ENCODE measurements at regions not wholly inside any gene's neighbourhood (a gene's known extent, or its start where the extent isn't known, plus 50 kb on each side); places are given as distances from the start of the nearest gene placed in this dataset.

DNA sequence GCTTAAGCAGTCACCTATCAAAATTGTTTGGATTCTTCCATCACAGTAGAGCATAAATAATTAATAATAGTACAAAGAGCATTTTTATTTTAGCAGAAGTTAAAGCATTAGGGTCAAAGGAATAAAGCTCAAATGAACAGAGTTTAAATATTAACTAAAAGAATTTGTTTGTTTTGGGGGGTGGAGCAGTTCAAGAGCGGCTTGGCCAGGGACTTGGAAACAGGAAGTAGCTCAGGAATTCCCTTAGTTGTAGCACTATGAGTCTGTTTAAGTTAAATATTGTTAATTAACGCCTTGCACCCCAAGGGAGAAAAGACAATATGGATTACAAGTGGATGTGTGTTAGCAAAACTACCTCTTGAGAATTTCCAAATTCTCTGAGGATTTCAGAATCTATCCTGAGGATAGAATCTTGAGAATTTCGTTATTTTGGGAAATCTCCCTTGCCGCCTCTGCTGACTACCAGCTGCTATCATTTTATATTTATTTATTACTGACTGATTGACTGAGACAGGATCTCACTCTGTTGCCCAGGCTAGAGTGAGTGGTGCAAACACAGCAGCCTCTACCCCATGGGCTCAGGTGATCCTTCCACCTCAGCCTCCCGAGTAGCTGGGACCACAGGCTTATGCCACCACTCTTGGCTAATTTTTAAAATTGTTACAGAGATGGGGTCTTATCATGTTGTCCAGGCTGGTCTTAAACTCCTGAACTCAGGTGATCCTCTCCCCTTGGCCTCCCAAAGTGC lies 96.7 kb upstream of the CHD1 start:
- H4K20me1 ChIP-seq (ENCODE audit: insufficient read depth) = no peaks in the 10 kb centered on the region
- no peak overlapping the region for H3K27ac ChIP-seq
- no peak overlapping the region for H3K9ac ChIP-seq
- no peak overlapping the region for H3K4me3 ChIP-seq (IDR thresholded peaks at IDR 0.05; ENCODE audit: insufficient read depth, low read depth, low read length)
- H2AFZ ChIP-seq (ENCODE audit: low read depth) = no peak overlapping the region
- no peaks in the 10 kb centered on the region for H3K36me3 ChIP-seq (ENCODE audit: insufficient read depth)
- TF ChIP-seq, protein P1, sequence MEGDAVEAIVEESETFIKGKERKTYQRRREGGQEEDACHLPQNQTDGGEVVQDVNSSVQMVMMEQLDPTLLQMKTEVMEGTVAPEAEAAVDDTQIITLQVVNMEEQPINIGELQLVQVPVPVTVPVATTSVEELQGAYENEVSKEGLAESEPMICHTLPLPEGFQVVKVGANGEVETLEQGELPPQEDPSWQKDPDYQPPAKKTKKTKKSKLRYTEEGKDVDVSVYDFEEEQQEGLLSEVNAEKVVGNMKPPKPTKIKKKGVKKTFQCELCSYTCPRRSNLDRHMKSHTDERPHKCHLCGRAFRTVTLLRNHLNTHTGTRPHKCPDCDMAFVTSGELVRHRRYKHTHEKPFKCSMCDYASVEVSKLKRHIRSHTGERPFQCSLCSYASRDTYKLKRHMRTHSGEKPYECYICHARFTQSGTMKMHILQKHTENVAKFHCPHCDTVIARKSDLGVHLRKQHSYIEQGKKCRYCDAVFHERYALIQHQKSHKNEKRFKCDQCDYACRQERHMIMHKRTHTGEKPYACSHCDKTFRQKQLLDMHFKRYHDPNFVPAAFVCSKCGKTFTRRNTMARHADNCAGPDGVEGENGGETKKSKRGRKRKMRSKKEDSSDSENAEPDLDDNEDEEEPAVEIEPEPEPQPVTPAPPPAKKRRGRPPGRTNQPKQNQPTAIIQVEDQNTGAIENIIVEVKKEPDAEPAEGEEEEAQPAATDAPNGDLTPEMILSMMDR (conservative IDR thresholded peaks at IDR 0.05; ENCODE audit: low read depth, low read length) = no peak
- no peaks in the 10 kb centered on the region for H3K79me2 ChIP-seq (ENCODE audit: insufficient read depth, low read depth)
- no peak overlapping the region for H3K4me2 ChIP-seq
- peaks cover 36% of the 10 kb centered on the region for H3K4me1 ChIP-seq (ENCODE audit: low read depth, poor library complexity, severe bottlenecking)
- peaks cover 6% of the 10 kb centered on the region; the same call in 1 of the 2 replicates for H3K27me3 ChIP-seq (ENCODE audit: insufficient read depth, low read depth)

DNA sequence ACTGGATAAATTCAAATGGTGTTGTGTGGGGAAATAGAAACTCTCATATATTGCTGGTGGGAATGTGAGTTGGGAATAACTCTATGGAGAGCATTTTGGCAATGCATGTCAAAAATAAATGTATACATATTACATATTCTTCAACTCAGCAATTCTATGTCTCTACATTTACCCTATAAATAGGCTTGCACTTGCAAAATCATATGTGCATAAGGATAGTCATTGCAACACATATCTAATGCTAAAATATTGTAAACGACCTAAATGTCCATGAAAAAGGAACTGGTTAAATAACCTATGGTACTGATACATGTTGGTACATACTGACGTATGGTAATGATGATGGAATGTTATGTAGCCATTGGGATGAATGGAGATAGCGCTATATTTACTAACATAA lies 94.5 kb upstream of the CHD1 start:
- Histone ChIP-seq H3K9ac (no peak overlapping the region), H2AFZ (ENCODE audit: low read depth) (no peak overlapping the region), H3K4me2 (no peak overlapping the region), H3K36me3 (ENCODE audit: insufficient read depth) (no peaks in the 10 kb centered on the region), H3K27me3 (ENCODE audit: insufficient read depth, low read depth) (no peaks in the 10 kb centered on the region; the same call in 1 of the 2 replicates), H3K27ac (no peak overlapping the region), H4K20me1 (ENCODE audit: insufficient read depth) (no peaks in the 10 kb centered on the region), H3K4me3 (IDR thresholded peaks at IDR 0.05; ENCODE audit: insufficient read depth, low read depth, low read length) (no peak overlapping the region), H3K79me2 (ENCODE audit: insufficient read depth, low read depth) (no peaks in the 10 kb centered on the region), H3K4me1 (ENCODE audit: low read depth, poor library complexity, severe bottlenecking) (peaks cover 32% of the 10 kb centered on the region)
- TF ChIP-seq, protein P1 (conservative IDR thresholded peaks at IDR 0.05; ENCODE audit: low read depth, low read length) = no peak

DNA sequence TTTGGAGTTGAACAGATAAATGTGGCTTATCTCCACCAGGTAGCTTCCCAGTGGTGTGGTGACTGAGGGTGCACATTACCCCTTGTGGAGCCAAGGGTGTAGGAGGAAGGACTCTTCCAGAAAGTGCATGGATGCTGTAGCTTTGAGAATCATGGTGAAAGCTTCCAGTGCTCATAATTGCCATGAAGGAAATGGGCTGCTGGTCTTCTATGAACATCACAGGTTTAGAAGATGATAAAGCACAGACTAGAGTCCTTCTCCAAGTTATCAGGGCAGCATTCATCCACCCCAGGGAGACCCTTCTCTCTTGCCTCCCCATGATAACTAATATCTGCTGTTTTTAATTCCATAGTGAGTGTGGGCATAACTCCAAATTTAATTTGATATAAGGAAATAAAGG lies 93.4 kb upstream of the CHD1 start:
- no peaks in the 10 kb centered on the region for H3K36me3 ChIP-seq (ENCODE audit: insufficient read depth)
- no peak overlapping the region for H3K27ac ChIP-seq
- no peak overlapping the region for H3K4me3 ChIP-seq (IDR thresholded peaks at IDR 0.05; ENCODE audit: insufficient read depth, low read depth, low read length)
- no peaks in the 10 kb centered on the region; the same call in 1 of the 2 replicates for H3K27me3 ChIP-seq (ENCODE audit: insufficient read depth, low read depth)
- H2AFZ ChIP-seq (ENCODE audit: low read depth) = no peak overlapping the region
- H3K4me1 ChIP-seq (ENCODE audit: low read depth, poor library complexity, severe bottlenecking) = peaks cover 21% of the 10 kb centered on the region
- H3K4me2 ChIP-seq = no peak overlapping the region
- no peaks in the 10 kb centered on the region for H3K79me2 ChIP-seq (ENCODE audit: insufficient read depth, low read depth)
- no peaks in the 10 kb centered on the region for H4K20me1 ChIP-seq (ENCODE audit: insufficient read depth)
- H3K9ac ChIP-seq = no peak overlapping the region
- TF ChIP-seq, protein P1 (conservative IDR thresholded peaks at IDR 0.05; ENCODE audit: low read depth, low read length) = no peak

DNA sequence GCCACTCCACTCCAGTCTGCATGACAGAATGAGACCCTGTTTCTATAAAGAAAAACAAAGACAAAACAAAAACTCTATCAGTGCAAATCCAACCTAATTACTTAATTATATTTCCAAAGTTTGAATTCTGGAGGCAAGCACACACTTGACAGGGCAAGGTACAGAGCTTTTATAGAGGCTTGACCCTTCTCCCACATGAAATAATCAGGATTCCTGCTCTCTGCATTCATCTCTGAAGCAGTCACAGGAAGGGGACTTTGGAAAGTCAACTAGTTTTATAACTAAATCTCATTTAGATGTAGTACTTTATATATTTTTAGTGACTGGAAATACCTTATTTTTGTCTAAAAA lies 91.9 kb upstream of the CHD1 start:
- TF ChIP-seq, protein P1 (conservative IDR thresholded peaks at IDR 0.05; ENCODE audit: low read depth, low read length) = no peak
- no peak overlapping the region for H3K4me2 ChIP-seq
- no peaks in the 10 kb centered on the region for H3K79me2 ChIP-seq (ENCODE audit: insufficient read depth, low read depth)
- H3K9ac ChIP-seq = no peak overlapping the region
- peaks cover 5% of the 10 kb centered on the region for H3K4me1 ChIP-seq (ENCODE audit: low read depth, poor library complexity, severe bottlenecking)
- H3K27me3 ChIP-seq (ENCODE audit: insufficient read depth, low read depth) = no peaks in the 10 kb centered on the region; the same call in 1 of the 2 replicates
- H3K4me3 ChIP-seq (IDR thresholded peaks at IDR 0.05; ENCODE audit: insufficient read depth, low read depth, low read length) = no peak overlapping the region
- H2AFZ ChIP-seq (ENCODE audit: low read depth) = no peak overlapping the region
- no peaks in the 10 kb centered on the region for H3K36me3 ChIP-seq (ENCODE audit: insufficient read depth)
- H3K27ac ChIP-seq = no peak overlapping the region
- no peaks in the 10 kb centered on the region for H4K20me1 ChIP-seq (ENCODE audit: insufficient read depth)

All from KMS-11 (cell line).